T47D (cell line): ENCODE measurements at regions not wholly inside any gene's neighbourhood (a gene's known extent, or its start where the extent isn't known, plus 50 kb on each side); places are given as distances from the start of the nearest gene placed in this dataset.

Source experiments
- DNase-seq, 2 experiments: peaks; one replicate each; pipeline versions ENCODE4 v3.0.0 to v3.0.0-alpha.2; 2011 to 2012; ENCODE audit warnings: low read depth in 1 of 2, low spot score in 1 of 2
- JUND ChIP-seq: IDR thresholded peaks from 2 replicates; pipeline ENCODE4 v1.6.1; 2012; ENCODE audit warnings: low read depth
- in situ Hi-C: cut with HindIII; loops from 2 replicates; pipeline ENCODE4 v1.10.0; 2016; ENCODE audit warnings: low sequenced_read_pairs, low pct_unique_long_range_greater_than_20kb

DNA sequence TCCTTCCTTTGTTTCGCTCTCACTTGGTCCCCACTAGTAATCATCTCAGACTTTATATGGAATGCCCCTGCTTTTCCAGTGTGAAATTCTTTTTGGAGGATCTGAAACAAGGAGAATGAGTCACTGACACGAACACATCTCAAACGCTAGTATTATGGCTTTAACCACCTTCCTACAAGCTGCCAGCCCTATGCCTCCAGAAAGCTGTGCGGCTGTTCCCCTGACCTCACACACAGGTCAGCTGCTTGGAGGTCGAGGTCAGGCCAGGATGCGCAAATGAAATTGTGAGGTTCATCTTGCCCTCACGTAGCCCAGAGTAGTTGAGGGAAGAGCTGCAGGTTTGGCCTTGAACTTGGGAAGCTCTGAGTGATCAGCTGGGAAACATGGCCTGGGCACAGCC, 449.8 kb downstream of the FGF9 start:
- no peak for TF ChIP-seq JUND
- in situ Hi-C loops: no loop called here
- DNase-seq: no peak

DNA sequence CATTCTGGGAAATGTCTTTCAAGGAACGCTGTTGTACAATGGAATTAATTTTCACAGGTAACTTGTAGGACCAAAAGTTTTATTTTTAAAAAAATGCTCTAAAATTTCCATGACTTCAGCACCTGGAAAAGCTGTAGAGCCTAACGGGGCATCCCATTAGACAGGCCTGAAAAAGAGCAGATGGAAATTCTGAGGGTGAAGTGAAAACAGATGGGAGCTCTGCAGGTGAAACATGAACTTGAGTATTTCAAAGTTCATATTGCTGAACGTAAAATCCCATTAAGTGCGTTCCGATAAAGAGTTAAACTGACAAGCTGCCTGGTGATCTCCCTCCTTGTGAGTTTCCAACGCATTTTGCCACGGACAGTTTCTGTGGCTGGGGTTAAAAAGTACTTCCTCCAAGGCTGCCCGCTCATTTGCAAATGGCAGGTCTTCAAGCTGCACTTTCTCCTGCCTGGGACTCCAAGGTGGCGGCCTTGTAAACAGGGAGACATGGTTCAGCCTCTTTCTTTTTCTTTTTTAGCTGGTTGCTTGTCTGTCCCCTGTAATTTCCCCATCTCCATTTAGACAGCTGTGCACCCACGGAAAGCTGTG, 450.4 kb downstream of the FGF9 start:
- no peak for TF ChIP-seq JUND
- no peak for DNase-seq

DNA sequence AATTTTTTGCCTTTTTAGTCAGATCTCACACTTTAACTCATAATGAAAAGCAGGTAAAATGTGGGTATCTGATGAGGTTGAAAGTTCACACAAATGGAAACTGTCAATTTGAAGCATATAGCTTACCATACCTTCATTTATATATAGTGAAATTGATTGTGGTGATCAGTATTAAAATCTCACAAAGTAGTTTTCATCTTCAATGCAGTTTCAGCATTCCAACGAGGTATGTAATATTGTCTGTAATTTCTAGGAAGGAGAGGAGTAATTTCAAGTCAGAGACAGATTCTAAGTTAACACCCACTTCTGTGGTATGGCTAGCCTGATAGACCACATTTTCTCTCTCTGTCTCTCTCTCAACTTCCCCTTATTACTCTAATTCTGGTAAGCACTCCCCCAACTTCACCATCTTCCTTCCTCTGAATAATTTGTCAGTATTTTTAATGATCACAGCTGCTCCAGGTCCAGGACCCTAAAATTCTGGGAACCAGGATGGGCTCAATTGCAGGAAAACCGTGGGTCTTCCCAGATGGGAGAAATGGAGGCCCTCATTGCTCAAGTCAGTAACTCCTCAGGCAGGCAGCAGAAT, 455.7 kb downstream of the FGF9 start:
- no peak for TF ChIP-seq JUND
- in situ Hi-C loops: no loop called here
- no peak for DNase-seq

More for the DNA sequence above, 450.4 kb downstream of the FGF9 start:
- in situ Hi-C loops: no loop called here

DNA sequence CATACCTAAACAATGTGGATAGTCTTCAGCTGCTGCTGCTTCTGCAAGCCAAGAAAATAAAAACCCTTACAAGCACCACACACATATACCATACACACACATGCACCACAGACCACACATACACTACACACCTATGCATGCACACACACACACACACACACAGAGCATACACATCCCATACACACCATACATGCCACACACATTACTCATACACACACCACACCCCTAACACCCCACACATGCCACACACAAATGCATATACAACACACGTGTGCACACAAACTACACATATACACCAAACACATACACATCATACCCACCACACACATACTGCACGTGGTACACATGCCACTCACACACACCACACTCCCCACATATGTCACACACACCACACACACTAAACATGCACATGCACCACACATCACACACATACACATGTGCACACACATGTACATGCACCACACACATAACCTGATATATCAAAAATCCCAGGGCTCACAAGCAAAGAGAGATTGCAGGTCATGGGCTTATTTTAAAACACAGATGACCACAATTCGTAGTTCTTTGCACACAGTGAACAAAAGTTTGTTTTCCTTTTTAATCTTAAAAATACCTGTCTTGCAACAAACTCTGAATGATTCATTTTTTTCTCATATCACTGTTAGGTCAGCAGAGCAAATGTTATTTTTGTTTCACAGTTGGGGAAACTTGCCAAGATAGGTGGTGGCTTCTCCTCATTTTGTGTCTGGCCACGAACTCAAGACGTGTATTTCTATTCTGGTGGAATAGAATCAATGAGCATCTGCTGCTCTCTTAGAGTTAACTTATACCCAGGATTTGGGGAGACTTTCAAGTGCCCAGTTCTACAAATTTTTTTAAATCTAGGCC, 456.6 kb downstream of the FGF9 start:
- in situ Hi-C loops: no loop called here
- DNase-seq: no peak
- TF ChIP-seq JUND: no peak

DNA sequence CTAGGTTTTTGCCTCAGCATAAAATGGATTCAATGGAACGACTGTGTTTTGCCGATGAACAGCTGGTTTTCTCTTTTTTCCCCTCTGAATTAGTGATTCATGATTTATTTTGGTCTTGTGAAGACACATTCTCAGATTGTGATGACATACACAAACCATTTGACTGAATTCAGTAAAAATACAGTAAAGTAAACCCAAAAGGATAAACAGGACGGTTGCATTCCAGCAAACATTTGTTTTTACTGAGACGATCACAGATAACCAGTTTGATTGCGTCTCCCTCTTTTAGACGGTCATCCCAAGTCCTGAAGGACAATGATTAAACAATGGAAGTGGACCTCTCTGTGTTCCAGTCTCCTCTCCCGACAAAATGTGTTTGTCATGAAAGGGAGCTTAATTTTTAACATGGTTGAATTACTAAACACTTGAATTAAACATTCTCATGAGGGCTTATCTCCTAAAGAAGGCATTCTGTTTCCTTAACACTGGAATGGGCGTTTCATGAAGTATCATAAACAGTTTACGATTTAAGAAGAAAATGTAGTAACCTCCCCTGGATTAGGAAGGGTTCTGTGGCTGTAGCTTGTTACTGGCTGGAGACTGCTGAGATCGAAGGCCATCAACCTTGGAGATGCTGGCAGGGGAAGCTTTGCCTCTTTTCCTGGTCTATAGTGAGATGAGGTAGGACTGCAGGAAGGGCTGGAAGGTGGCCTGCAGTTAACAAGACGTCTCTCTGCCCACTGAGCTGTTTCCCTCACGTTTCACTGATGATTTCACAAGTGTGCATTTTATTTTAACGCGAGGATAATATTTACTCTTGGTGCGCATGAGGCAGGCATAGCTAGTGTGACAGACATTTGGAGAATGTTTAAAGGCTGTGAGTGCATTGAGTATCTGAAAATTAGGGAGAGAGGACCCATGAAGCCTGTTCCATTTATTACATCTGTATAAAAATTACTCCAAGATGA, 457.9 kb downstream of the FGF9 start:
- no peak for DNase-seq
- in situ Hi-C loops: no loop called here
- no peak for TF ChIP-seq JUND

DNA sequence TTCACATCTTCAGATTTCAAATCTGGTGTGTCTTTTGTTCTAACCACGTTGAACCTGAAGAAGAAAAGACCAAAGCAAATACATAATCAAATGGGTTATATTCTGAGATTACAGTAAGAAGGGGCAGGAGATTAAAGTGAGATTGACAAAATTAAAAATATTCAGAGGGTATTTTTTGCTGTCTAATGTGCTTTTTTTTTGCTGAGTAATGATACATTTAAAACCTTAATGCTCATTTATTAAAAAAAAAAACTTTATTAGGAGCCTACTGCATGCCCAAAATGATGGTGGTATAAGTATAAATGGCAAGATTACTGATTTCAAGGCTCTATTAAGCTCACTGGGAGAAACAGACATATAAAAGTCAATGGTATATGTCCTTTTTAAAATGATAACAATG, 459.4 kb downstream of the FGF9 start:
- in situ Hi-C loops: no loop called here
- no peak for DNase-seq
- no peak for TF ChIP-seq JUND

DNA sequence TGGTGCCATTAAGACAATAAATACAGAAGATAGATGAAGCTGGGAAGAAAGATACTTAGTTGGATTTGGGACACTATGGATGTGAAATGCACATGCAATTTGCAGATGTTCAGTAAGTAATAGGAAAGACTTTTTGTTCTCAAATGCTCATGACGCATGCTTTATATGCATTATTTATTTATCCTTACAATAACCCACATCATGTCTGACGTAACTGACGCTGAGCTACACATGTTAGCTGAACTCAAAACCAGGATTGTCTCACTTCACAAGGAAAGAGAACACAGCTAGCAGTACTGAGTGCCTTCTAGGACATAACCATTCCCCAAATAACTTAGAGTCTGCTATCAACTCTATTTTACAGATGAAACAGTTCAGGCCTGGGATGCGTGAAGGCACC, 463.4 kb downstream of the FGF9 start:
- DNase-seq: no peak
- no peak for TF ChIP-seq JUND
- in situ Hi-C loops: no loop called here

DNA sequence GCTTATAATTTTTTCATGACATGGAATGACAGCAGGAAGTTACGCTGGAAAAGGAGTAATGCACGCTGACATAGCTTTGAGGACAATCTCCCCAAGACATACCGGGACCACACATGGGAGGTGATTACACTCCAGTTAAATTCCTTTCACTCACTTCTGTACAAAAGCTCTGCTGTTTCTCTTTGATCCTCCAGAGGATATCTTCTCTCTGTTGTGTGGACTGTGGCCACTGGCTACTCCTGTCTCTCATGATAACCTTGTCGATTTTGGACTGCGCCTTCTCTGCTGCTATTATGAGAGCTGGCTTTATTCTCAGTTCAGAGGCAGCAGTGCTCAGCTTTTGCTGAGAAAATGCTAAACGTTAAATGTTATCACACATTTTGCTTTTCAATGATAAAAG, 464.6 kb downstream of the FGF9 start:
- in situ Hi-C loops: no loop called here
- no peak for TF ChIP-seq JUND
- no peak for DNase-seq

DNA sequence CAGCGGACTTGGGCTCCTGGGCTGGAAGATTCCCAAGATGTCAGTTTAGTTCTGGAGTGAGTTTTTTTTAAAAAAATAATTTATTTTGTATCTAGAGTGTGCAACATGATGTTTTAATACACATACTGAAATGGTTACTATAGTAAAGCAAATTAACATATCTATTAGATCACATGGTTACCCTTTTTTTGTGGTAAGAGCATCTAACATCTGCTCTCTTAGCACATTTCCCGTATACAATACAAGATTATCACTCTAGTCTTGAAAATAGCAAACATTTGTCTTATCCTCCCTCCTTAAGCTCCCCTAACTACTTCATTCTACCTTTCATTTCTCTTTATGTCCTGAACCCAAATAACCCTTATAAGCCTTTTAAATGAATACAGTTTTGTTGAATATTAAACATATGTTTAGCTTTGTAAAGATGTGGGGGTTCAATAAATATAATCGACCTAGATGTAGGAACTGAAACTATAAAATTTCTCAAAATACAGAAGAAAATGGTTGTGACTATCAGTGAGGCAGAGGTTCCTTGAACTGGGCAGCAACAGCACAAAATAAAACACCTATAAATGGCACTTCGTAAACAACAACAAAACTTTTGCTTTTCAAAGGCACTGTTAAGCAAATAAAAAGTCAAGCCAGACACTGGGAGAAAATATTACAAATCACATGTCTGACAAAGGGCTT, 466.6 kb downstream of the FGF9 start:
- no peak for TF ChIP-seq JUND
- in situ Hi-C loops: no loop called here

DNA sequence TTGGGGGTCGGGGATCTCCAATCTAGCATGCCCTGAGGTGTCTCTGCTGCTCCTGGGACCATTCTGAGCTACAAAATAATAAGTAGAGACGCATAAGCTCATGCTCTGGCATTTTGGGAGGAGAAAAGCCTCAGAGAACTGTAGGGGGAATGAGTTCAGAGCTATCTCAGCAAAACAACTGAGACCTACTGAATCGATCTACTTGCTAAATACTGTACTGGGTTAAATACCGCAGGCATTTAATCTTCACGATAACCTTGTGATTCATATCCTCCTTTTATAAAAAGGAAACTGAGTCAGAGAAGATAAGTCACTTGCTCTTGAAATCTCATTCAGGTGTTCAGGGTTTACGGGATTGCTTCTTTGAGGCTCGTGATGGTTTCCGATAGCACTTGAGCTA, 468.1 kb downstream of the FGF9 start:
- TF ChIP-seq JUND: no peak
- no peak for DNase-seq
- in situ Hi-C loops: no loop called here

More for the DNA sequence above, 466.6 kb downstream of the FGF9 start:
- no peak for DNase-seq

DNA sequence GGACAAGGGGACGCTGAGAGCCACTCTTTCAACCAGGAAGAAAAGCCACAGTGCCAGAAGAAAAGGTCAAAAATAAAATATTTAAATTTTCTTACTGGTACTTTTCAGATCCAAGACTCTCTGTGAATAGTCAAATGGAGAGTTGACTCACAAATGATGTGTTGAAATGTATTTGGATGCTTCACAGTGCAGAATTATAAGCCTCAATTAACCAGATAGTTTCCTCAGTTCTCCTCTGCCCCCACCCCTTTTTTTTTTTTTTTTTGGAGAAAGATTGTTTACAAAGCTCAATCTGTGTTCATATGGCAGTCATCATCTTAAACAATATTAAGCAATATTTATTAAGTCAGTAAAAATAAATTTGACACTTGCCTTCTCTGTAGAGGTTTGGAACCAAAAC, 470.8 kb downstream of the FGF9 start:
- TF ChIP-seq JUND: no peak
- no peak for DNase-seq
- in situ Hi-C loops: no loop called here

DNA sequence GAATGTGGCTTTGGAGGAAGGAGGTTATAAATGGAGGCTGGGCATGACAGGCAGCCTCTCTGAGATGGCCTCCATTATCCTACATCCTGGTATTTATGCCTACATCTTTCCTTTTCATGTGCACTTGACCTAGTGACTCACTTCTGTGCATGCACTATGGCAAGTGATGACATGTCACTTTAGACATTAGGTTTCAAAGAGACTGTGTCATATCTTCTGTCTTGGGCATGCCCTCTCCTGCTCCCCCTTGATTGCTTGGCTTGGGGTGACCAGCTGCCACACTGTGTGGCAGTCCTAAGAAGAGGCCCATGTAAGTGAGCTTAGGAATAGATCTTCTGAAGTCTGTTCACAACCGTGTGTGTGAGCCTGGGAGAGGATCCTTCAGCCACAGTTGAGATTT, 472.8 kb downstream of the FGF9 start:
- TF ChIP-seq JUND: no peak
- in situ Hi-C loops: no loop called here
- DNase-seq: no peak
